GM21528 (cell line): ENCODE measurements at regions not wholly inside any gene's neighbourhood (a gene's known extent, or its start where the extent isn't known, plus 50 kb on each side); places are given as distances from the start of the nearest gene placed in this dataset.

Source experiments
- ATAC-seq: cut with Tn5 transposase; IDR thresholded peaks from one replicate; pipeline ENCODE4 v1.9.1; 2021; ENCODE audit warnings: mild to moderate bottlenecking, moderate library complexity; ENCODE audit not compliant: unreplicated experiment, low FRiP score

DNA sequence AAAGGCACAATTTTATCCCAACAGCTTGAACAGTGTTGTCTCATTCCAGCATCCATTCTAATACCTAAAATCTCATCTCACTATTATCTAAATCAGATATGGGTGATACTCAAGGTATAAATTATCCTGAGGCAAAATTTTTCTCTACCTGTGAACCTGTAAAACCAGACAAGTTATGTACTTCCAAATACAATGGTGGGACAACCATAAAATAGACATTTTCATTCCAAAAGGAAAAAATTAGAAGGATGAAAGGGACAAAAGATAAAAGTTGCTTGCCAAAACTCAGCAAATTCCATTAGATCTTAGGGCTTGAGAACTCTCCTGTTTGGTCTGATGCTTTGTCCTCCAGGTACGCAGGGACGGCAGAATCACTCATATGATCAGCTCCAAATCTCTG, 650.5 kb downstream of the ADGRL2 start:
- no peak for ATAC-seq

DNA sequence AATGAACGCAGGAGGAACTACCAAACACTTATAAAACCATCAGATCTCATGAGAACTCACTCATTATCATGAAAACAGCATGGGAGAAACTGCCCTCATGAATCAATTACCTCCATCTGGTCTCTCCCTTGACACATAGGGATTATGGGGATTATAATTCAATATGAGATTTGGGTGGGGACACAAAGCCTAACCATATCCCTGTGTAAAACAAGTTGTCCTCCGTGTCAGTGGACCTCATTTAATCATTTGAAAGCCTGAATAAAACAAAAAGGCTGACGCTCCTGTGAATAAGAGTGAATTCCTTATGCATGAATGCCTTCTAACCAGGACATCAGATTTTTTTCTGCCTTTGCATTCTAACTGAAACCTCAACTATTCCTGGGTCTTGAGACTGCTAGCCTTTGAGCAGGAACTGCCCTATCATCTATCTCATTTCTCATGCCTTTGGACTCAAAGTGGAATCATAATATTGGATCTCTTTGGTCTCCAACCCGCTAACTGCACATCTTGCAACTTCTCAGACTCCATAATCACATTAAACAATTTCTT, 648.8 kb downstream of the ADGRL2 start:
- ATAC-seq = no peak

DNA sequence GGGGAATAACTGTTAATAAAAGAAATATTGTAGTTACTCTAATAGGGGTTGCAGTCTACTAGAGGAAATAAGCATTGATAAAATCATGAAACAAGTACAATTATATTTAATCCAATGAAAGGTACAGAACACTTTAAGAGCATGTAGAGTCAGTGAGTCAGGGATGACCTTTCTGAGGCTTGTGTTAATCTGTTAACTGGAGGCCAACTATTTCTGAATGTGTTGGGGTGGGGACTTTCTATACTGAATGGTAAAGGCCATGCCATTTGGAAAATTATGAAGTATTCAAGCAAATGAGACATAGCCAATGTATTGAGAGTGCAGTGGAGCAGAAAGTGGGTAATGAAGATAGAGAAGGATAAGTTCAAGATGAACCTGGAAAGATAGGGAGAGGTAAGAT, 646.2 kb downstream of the ADGRL2 start:
- no peak for ATAC-seq

DNA sequence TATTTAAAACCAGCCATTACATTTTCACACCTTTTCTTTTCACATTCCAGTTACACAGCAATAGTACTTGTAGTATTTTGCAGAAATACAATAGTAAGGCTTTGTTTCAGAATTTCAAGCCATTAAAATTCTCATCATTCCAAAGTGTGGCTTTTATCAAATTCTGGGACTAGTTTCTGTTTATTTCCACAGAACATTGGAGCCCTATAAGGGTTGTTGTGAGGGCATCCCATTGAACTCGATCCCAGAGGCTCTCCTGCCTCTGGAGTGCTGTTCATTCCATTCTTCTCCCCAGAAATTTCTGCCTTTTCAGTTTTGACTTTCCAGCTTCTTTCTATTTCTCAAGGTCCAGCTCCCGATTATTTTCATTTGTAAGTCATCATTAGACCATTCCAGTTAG, 645.5 kb downstream of the ADGRL2 start:
- no peak for ATAC-seq

DNA sequence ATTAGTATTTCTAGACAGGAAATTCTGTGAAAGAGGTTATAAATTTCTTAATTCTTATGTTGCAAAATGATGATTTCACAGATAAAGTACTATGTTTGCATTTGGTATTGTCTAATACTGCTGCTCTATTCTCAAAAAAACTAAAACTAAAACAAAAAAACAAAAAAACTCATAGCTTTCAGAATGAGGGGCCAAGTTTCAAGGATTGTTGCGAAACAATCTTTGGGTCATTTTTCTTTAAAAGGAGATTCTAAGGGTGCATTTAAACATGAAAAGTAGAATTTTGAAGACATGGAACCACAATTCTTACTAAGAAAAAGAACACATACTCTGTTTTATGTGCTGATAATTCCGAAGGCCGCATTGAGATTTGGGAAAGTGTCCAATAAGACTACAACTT, 645.1 kb downstream of the ADGRL2 start:
- ATAC-seq = no peak

DNA sequence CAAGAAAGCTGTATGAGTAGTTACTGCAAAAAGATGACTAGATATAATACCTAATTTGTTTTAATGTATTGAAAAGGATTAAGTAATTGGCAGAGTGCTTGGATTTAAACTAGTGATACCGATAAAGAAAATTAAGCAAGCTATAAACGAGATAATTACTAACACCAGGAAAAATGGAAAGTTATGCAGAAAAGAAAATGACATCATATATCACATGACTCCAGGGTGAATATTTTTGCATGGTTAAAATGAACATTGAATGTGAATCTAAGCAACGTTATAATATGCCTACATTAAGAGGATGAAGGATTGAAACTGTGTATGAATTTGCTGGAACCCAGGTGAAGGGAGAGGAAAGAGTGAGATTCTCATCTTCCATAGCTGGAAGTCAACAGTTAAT, 644.4 kb downstream of the ADGRL2 start:
- ATAC-seq = no peak

DNA sequence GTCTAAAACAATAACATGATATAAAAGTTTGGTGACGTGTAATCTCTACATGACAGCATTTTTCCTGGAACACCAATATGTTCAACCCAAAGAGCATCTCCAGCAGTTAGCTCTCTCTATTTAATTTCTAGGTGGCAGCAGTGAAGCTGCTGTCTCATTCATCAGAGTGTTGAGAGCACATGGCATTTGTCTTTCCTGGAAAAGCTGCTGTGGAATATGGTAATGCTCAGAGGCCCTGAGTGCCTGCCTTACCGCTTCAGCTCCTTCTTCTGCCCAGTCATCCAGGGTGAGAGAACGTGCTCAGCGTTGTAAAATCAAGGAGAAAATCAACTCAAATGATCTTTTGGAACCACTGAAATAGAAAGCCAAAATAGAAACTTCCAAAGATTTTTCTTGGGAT, 640.7 kb downstream of the ADGRL2 start:
- no peak for ATAC-seq

DNA sequence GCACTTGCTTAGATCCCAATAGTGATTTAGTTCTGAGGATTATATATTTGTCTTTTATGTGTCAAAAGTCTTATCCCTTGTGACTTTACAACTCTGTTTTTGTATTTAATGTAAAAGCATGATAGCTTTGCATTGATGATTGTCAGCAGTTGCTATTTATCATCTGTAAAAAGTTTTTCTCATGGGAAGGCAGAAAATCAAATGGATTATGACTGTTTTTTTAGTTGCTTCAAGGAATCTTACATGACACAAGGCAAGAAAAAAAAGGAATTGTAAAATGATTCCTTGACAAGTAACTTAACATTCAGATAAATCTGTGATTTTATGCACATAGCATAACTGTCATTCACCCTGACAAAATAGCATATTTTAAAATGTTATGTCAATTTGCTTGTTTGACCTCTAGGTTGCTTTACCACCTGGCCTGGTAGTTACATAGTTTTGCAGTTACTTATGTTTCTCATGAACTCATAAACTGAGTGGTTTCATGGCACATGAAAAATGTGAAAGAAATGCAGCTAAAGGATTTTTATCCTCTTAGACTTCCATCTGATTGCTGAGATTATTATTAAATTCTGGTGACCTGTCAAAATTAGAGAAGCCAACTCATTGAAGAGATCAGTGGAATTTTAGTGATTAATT, 622.6 kb downstream of the ADGRL2 start:
- no peak for ATAC-seq

DNA sequence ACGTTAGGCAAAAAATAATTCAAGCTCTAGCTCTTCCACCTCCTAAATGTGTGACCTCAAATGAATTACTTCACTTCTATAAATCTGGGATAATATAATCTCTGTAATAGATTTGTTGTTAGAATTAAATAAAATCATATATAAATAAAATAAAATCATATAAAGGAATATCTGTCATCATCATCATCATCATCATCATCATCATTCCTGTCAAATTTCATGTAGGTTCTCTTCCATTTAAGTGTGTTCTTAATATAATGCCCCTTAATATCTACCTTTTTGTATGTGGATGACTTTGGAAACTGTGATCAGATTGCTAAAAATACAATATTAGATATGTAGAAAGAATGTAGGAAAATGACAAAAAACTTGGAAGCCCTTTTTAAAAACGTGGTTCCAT, 621.0 kb downstream of the ADGRL2 start:
- no peak for ATAC-seq

DNA sequence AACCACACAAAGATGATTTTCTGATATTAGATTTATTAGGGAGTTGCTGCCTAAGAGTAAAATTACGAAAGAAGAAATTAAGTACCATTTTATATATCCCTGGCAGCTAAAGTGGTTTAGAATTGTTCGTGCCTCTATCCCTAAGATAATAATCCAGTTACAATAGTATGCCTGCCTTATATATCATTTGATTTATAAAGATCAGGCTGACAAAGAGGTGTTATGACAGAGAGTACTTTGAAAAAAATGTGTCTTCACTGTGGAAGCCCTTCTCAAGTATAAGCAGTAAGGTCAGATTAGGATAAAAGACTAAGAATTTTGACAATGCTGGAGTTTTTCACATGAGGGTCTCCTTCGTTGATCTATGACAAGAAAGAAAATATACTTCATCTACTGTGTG, 619.9 kb downstream of the ADGRL2 start:
- ATAC-seq = no peak

DNA sequence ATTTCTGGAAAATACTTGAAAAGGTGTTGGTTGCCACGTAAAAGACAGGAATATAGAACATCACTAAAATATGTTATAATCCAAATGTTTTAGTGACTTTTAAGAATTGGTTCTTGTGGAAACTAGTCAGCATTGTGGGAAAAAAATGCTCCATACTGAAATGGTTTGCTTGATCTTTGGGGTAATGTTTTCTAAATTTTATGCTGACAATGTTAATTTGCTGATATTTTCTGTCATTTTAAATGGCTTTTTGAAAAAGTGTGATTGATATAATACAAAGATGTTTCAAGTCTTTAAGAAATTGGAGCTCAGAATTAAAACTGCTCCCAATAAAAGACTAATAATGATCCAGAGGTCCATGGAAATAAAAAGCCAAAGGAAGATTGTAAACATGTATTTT, 610.9 kb downstream of the ADGRL2 start:
- no peak for ATAC-seq

DNA sequence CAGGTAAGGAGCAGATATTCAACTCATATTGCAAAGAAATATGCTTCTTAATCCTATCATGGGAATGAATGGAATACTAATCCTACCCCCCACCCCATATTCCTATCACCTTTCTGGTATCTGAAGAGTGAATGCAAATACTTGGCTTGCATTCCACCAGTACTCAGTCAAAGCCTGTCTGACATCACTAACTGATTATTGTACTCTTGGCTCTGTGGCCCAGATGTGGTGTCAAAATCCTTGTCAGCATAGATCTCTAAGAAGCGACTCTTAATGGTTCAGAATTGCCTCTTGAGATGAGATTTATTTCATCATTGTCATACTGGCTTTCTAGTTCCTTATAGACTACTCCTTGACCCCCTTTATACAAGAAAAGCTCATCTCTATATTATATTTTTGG, 604.6 kb downstream of the ADGRL2 start:
- no peak for ATAC-seq

DNA sequence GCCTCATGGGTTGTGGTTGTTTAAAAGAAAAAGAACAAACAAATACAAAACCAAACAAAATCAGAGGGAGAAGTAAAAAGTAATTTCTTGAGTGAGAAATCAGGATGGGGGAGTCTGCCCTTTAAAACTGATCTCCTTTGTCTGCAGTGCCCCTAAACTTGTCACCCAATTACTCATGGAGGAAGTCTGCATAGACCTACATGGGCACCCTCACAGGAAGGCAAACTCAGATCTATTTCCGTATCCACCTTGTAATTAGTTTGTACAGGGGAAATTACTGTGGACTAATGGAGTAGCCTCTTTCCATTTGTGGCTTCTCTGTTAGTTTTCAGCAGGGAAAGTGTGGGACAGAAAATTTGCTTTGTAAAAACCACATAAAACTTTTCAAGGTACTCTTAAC, 600.4 kb downstream of the ADGRL2 start:
- ATAC-seq = no peak

DNA sequence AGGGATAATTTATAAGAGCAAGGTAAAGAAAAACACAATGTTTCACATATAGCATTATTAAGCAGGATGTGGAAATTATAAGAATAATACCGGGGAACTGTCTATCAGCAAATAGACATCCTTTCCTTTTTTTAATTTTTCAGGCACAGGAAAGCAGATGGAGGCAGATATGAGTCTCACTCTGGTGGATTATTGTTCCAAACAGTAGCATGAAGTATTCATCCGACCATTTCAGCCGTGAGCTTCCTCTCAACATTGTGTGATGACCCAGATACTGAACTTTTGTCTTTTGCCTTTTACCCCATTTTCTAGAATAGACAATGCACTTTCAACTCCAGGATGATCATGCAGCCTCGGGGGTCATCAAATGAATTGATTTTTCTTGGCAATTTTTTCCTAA, 599.8 kb downstream of the ADGRL2 start:
- ATAC-seq = no peak

DNA sequence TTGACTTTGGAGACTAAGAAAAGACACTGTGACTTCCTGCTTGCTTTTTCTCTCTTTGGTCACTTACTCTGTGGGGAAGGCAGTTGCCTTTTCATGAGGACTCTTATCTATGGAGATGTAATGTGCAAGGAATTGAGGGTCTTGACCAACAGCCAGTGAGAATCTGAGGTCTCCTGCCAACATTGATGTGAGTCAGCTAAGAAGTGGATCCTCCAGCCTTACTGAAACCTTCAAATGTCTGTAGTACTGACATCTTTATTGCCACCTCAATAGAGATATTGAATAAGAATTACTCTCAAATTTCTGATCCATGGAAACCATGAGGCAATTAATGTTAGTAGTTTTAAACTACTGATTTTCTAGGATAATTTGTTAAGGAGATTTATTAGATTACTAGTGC, 598.4 kb downstream of the ADGRL2 start:
- ATAC-seq = no peak

DNA sequence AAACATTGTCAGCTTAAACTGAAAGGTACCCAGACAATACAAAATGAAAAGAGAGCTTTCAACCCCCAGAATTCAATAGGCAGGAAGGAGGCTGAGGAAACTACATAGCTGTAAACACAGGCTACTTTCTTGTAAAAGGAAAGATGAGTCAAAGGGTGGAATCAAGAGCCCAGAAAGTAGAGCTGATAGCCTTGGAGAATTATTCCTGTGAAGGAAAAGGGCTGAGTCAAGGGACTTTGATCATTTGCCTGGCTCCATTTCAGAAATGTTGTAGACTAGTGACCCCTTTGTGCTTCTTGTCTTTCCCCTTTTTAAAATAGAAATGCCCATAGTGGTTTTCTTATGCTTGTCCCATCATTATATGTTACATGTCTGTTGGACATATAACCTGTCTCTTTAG, 597.6 kb downstream of the ADGRL2 start:
- ATAC-seq = no peak

DNA sequence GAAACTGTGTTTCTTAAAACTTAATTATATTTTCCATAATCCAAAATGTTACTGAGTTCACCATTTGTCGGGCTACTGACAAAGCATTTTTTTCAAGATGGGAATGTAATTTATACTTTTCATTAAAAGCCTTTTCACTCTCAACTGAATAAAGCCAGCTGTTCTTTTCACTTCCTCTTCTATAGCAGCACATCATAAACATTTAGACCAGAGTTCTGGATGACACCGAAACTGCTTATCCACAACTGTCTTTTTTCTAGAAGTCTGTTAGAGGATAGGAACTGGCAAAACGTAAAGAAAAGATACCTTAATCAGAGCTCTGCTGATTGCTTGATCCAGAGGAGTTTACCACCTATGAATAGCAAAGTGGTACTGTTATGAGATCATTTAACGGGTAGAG, 594.7 kb downstream of the ADGRL2 start:
- no peak for ATAC-seq

DNA sequence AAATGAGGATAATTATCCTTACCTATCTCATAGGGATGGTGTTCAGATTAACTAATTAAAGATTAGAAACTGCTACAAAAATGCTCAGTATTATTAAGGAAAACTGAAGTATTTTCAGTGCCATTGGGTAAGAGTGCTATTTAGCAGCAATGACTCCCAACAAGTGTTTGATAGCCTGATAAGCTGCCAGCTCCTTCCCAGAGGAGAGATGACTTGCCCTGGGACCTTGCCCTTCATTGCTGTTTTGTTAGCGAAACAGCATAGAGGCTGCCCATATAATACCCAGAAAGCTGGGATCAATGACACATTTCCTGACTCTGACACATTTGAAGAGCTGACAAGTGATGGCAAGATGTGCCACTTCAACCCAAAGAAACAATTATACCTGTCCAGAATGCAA, 592.2 kb downstream of the ADGRL2 start:
- no peak for ATAC-seq

DNA sequence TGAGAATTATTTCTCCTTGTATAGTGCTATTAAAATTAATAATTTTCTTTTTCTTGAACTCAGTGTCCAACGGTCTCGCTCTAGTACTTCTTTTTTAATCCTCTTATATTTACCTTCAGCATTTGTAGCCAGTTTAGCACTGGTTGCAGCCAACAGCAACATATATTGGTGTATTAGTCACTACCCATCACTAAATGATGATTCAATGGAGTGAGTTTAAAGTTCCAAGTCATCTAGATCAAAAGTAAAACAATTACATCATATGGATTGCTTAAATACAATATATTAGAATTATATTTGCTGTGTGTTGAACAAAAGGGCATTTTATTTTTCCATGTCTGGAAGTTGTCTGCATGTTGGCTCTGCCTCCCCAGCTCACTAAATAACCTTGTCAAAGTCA, 591.8 kb downstream of the ADGRL2 start:
- no peak for ATAC-seq

DNA sequence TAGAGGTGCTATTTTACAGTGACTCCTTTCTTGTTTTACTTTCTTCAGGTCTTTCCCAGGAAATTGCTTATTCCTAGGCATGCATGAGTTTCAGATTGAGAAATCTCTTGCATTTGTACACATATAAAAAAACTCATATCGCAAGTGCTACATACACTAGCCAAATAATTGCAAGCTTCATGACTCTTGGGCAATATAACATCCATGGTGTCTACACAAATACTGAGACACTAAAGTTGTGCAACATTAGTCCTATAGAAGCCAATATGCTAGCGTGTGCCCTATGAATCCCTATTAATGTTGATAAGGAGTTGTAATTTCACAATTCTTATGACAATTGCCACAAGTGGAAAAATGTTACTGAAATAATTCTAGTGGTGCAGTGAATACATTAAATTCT, 591.0 kb downstream of the ADGRL2 start:
- no peak for ATAC-seq

DNA sequence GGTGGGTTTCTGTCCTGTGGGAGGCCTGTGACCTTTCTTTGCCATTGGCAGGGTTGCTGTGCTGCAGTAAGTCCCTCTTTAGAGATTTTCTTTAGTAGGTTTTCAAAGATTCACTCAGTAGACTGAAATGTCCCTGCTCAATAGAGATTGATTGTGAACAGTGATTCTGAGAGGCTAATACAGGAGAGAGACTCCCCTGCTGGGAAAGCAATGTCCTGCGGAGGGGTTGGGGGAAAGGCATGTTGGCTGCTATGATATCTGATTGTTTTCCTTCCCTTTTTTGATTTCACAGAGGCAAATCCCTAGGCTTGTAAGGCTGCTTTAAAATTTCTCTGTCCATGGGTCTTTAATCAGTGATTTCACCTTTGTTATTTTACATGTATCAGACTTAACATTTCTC, 589.9 kb downstream of the ADGRL2 start:
- ATAC-seq = no peak

DNA sequence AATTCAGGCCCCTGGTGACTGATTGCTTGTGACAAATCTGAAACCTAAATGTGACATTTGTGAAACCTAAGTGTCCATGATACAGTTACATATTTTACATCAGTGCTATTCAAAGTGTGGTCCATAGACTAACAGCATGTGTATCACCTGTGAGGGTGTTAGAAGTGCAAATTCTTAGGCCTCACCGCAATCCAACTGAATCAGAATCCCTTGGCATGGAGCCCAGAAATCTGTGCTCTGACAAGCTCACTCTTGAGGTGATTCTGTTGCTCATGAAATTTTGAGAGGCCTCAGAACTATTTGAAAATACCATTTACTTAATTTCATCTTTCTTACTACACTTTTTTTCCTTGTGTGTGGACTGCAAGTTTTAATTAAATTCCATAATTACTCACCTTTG, 587.9 kb downstream of the ADGRL2 start:
- no peak for ATAC-seq

DNA sequence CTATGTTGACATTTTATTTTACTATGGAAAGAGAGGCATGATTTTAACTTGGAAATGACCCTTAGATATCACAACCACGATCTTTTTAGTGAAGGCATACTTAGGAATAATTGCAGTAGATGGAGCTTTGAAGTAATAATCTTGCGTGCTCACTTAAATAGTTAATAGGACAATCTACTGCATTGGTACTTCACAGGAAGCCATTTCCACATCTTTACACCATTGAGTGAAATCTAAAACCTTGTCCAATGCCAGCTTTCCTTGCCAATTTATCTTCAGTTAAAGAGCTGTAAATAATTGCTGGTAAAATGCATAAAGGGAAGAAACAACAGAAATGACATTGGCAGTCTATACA, 586.3 kb downstream of the ADGRL2 start:
- no peak for ATAC-seq
